IPS-20b (cell line): ENCODE measurements at regions not wholly inside any gene's neighbourhood (a gene's known extent, or its start where the extent isn't known, plus 50 kb on each side); places are given as distances from the start of the nearest gene placed in this dataset.

ENCODE experiments used
- H3K27ac ChIP-seq: one replicate; pipeline ENCODE4 v1.5.1; 2013; ENCODE audit warnings: low read length
- H3K27me3 ChIP-seq: 2 replicates; pipeline ENCODE4 v1.6.1; 2013; ENCODE audit warnings: mild to moderate bottlenecking, low read length, inconsistent platforms; ENCODE audit not compliant: insufficient read depth
- H3K36me3 ChIP-seq: 2 replicates; pipeline ENCODE4 v1.6.1; 2013; ENCODE audit warnings: low read depth, mild to moderate bottlenecking, inconsistent platforms, low read length, moderate library complexity; ENCODE audit not compliant: insufficient read depth
- H3K4me1 ChIP-seq: 2 replicates; pipeline ENCODE4 v1.6.1; 2013; ENCODE audit warnings: mild to moderate bottlenecking, control low read depth, inconsistent platforms, low read length, moderate library complexity; ENCODE audit not compliant: insufficient read depth
- H3K4me3 ChIP-seq: 2 replicates; pipeline ENCODE4 v1.5.1; 2013; ENCODE audit warnings: mild to moderate bottlenecking, low read length, inconsistent platforms
- H3K9ac ChIP-seq: 2 replicates; pipeline ENCODE4 v1.6.1; 2013; ENCODE audit warnings: low read depth, mild to moderate bottlenecking, inconsistent platforms, low read length, moderate library complexity
- H3K9me3 ChIP-seq: 2 replicates; pipeline ENCODE4 v1.6.1; 2013; ENCODE audit warnings: mild to moderate bottlenecking, low read depth, low read length, inconsistent platforms; ENCODE audit not compliant: insufficient read depth

DNA sequence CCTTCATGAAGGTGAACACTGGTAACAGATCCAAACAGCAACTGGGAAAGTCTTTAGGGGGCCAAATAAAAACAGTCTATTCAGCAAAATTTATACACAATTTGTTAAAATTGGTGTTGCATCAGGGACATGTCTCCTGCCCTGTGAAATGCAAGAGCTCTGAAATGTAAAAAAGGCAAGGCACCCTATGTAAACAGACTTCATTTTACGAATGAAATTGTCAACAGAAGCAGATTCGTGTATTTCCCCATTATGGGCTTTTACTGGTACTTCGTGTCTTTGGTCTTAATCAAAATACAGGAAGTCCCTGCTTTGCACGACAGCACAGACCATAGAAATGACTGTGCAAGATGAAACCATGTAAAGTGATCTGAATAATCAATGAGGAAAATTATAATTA, 127.3 kb upstream of the THBS1 start:
- H3K4me3 ChIP-seq: no peak overlapping the region
- no peak overlapping the region for H3K9ac ChIP-seq
- H3K9me3 ChIP-seq: no peaks in the 10 kb centered on the region
- no peak overlapping the region for H3K27ac ChIP-seq
- no peaks in the 10 kb centered on the region for H3K27me3 ChIP-seq
- no peaks in the 10 kb centered on the region for H3K36me3 ChIP-seq
- H3K4me1 ChIP-seq: no peaks in the 10 kb centered on the region

GRCh38 chr15:39454189-39454986, 126.5 kb upstream of the THBS1 start:
- H3K36me3 ChIP-seq: no peaks in the 10 kb centered on the region
- H3K27me3 ChIP-seq: no peaks in the 10 kb centered on the region
- H3K9ac ChIP-seq: no peak overlapping the region
- H3K4me1 ChIP-seq: no peaks in the 10 kb centered on the region
- H3K9me3 ChIP-seq: no peaks in the 10 kb centered on the region
- no peak overlapping the region for H3K27ac ChIP-seq
- no peak overlapping the region for H3K4me3 ChIP-seq

DNA sequence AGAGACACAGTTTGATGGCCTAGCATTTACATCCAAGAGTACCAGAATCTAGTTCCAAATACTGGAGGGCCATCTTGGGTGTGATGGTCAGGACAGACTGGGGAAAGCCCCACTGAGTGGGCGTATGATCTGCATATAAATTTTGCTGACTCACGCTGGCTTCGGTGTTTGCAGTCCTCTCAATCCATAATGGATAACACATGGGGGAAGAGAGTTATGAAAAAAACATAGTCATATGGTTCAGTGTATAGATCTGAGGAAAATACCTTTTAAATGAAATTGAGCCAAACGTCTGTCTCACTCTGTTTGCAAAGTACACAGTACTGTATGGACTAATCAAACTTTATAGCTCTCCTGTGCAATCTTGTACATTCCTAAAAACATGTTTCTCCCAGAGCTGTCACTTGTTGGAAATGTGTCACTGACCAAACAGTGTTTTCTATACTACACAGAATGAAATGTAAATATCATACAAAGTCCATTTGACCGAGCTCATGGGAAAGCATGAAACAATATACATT, 125.3 kb upstream of the THBS1 start:
- H3K27me3 ChIP-seq: no peaks in the 10 kb centered on the region
- H3K9me3 ChIP-seq: no peaks in the 10 kb centered on the region
- H3K9ac ChIP-seq: no peak overlapping the region
- no peaks in the 10 kb centered on the region for H3K4me1 ChIP-seq
- H3K36me3 ChIP-seq: no peaks in the 10 kb centered on the region
- no peak overlapping the region for H3K27ac ChIP-seq
- no peak overlapping the region for H3K4me3 ChIP-seq

GRCh38 chr15:39456159-39456558, 124.7 kb upstream of the THBS1 start:
- Histone ChIP-seq H3K27me3 (no peaks in the 10 kb centered on the region), H3K27ac (no peak overlapping the region), H3K36me3 (no peaks in the 10 kb centered on the region), H3K9ac (no peak overlapping the region), H3K4me1 (no peaks in the 10 kb centered on the region), H3K9me3 (no peaks in the 10 kb centered on the region), H3K4me3 (no peak overlapping the region)

GRCh38 chr15:39456582-39457330, 124.1 kb upstream of the THBS1 start:
- Histone ChIP-seq H3K4me1 (no peaks in the 10 kb centered on the region), H3K9me3 (no peaks in the 10 kb centered on the region), H3K36me3 (no peaks in the 10 kb centered on the region), H3K9ac (no peak overlapping the region), H3K27ac (no peak overlapping the region), H3K27me3 (no peaks in the 10 kb centered on the region), H3K4me3 (no peak overlapping the region)

- no peaks in the 10 kb centered on the region for H3K36me3 ChIP-seq
- no peak overlapping the region for H3K27ac ChIP-seq
- H3K4me1 ChIP-seq: no peaks in the 10 kb centered on the region
- H3K9me3 ChIP-seq: no peaks in the 10 kb centered on the region
- no peak overlapping the region for H3K4me3 ChIP-seq
- H3K9ac ChIP-seq: no peak overlapping the region
- H3K27me3 ChIP-seq: no peaks in the 10 kb centered on the region
Observed at GRCh38 chr15:39458131-39458530, 122.7 kb upstream of the THBS1 start.

GRCh38 chr15:39459548-39459947, 121.3 kb upstream of the THBS1 start:
- H3K9me3 ChIP-seq: no peaks in the 10 kb centered on the region
- H3K4me3 ChIP-seq: no peak overlapping the region
- H3K4me1 ChIP-seq: no peaks in the 10 kb centered on the region
- no peaks in the 10 kb centered on the region for H3K27me3 ChIP-seq
- H3K36me3 ChIP-seq: no peaks in the 10 kb centered on the region
- no peak overlapping the region for H3K9ac ChIP-seq
- no peak overlapping the region for H3K27ac ChIP-seq

- no peaks in the 10 kb centered on the region; the same call in 1 of the 2 replicates for H3K9me3 ChIP-seq
- no peak overlapping the region for H3K9ac ChIP-seq
- no peaks in the 10 kb centered on the region for H3K27me3 ChIP-seq
- no peaks in the 10 kb centered on the region for H3K36me3 ChIP-seq
- no peak overlapping the region for H3K27ac ChIP-seq
- H3K4me1 ChIP-seq: no peaks in the 10 kb centered on the region
- no peak overlapping the region for H3K4me3 ChIP-seq
Observed at GRCh38 chr15:39460748-39461147, 120.1 kb upstream of the THBS1 start.

DNA sequence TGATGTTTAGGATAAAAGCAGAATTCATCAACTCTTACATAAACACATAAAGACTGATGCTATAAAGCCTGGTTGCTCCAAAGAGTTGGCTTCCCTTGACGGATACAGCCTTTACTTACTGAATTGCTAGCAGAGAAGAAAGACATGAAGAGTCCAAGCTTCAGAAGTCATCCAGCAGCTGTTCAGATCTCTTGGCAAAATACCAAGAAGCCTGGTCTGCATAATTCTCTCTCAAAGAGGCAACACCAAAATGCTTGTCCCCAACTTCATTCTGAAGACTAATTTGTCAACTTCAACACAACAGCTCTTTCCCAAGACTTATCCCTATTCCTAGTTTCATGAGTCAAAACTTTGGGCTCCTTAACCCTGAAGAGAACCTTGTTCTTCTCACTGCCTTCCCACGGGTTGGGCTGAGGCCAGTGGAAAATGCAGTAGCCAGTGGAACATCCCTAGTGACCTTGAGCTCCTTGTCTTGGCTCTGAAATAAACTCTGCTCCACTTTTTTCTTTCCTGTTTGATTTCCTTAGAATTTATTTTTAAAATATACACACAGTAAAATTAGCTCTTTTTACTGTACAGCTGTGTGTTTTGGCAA, 119.2 kb upstream of the THBS1 start:
- H3K9me3 ChIP-seq: no peaks in the 10 kb centered on the region; the same call in 1 of the 2 replicates
- no peak overlapping the region for H3K9ac ChIP-seq

DNA sequence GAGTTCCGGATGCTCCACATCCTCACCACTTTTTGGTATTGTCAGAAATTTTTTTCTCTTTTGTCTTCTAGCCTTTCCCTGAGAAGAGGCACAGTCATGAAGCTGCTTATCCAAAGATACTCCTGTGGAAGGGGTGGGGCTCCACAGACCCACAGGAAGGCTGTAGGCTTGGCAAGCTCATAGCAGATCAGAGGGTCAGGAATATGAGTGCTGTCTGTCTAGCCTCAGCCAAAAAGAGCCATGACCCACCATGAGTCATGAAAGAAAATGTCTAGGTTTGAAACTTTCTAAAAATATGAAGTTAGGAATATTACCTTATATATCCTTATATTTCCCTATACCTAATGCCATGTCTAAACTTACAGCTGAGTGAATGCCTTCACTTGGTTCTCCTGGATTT, 118.2 kb upstream of the THBS1 start:
- Histone ChIP-seq H3K4me3 (no peak overlapping the region), H3K9ac (no peak overlapping the region), H3K27me3 (no peaks in the 10 kb centered on the region), H3K27ac (no peak overlapping the region), H3K4me1 (no peaks in the 10 kb centered on the region), H3K36me3 (no peaks in the 10 kb centered on the region), H3K9me3 (no peaks in the 10 kb centered on the region; the same call in 1 of the 2 replicates)

More for the DNA sequence above, 119.2 kb upstream of the THBS1 start:
- Histone ChIP-seq H3K36me3 (no peaks in the 10 kb centered on the region), H3K4me3 (no peak overlapping the region), H3K4me1 (no peaks in the 10 kb centered on the region), H3K27me3 (no peaks in the 10 kb centered on the region), H3K27ac (no peak overlapping the region)

DNA sequence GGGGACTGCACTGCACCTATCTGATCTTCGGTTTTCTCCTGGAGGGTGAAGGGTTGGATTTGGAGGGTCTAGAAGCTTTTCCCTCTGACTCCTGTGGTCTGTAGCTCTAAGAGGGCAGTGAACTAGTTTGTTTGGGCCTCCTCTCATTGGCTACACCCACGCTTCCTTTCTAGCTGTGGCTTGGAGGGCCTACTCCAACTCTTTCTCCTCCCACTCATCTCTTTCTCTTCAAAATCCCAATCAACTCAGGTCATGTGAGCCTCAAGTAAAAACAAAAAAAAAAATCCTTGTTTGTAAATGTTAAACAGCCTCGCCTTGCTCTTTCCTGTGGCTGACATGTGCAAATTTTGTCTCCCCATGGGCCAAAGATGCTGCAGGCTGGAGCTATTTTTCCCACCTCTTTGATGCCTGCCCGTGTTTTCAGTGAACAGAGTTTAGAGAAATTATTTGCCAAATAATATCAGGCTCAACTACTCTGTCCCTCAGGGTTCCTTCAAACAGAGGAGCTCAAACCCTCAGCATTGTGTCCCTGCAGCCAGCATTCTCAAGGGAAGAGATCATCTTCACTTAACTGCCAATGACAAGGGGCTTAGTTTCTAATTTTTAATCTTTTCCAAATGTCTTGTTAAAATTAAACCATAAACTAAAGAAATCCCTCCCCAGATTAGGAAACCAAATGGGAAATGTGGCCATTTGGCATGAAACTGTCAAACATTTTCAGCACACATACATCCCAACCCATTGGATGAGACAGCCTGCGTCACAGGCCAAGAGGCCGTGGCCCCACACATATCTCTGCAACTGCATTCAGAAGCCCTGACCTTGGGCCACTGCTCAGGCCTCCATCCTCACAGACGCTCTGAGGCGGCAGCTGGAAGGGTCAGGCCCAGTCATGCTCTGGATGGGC, 114.8 kb upstream of the THBS1 start:
- Histone ChIP-seq H3K36me3 (no peaks in the 10 kb centered on the region), H3K4me1 (no peaks in the 10 kb centered on the region), H3K4me3 (no peak overlapping the region), H3K27ac (no peak overlapping the region), H3K27me3 (no peaks in the 10 kb centered on the region), H3K9me3 (no peaks in the 10 kb centered on the region; the same call in 1 of the 2 replicates), H3K9ac (no peak overlapping the region)
